ENCODE measurements at regions not wholly inside any gene's neighbourhood (a gene's known extent, or its start where the extent isn't known, plus 50 kb on each side); places are given as distances from the start of the nearest gene placed in this dataset.
A peak's percentile ranks its signal among the peaks of the same experiment; 100 is the strongest.

- Histone ChIP-seq H2BK20ac (ENCODE audit: low read length) (no peak overlapping the region), H3K79me2 (ENCODE audit: control insufficient read depth in 1 of 2, insufficient read depth in 2 of 2, low read length in 2 of 2) (no peaks in the 10 kb centered on the region), H3K56ac (replicated peaks; ENCODE audit: insufficient read length, low read depth, low read length) (no peak overlapping the region), H3K4me2 (ENCODE audit: insufficient read depth in 1 of 2, low read depth in 2 of 2, low read length in 2 of 2) (no peak overlapping the region), H4K8ac (ENCODE audit: extremely low read depth, insufficient read depth, low read length) (no peak overlapping the region), H2AFZ (ENCODE audit: low read length) (0 out of 2 replicates have a peak overlapping the region, but pooled peaks have one; percentile 74), H2BK120ac (replicated peaks; ENCODE audit: low read depth, low read length) (no peak overlapping the region), H3K9me3 (ENCODE audit: insufficient read depth in 2 of 2, low read depth in 1 of 2, low read length in 1 of 2) (no peaks in the 10 kb centered on the region), H3K23ac (ENCODE audit: insufficient read length) (no peak overlapping the region), H3K18ac (ENCODE audit: extremely low read depth, low read length) (no peak overlapping the region), H3K79me1 (ENCODE audit: low read depth, low read length) (no peaks in the 10 kb centered on the region), H3K36me3 (ENCODE audit: control insufficient read depth in 2 of 4, insufficient read depth in 4 of 4, low read length in 3 of 4) (no peaks in the 10 kb centered on the region), H3K23me2 (ENCODE audit: low read depth, low read length) (no peaks in the 10 kb centered on the region), H3K4me3 (ENCODE audit: extremely low read depth in 1 of 4, insufficient read depth in 2 of 4, low read depth in 3 of 4, low read length in 4 of 4) (no peak overlapping the region), H4K5ac (ENCODE audit: insufficient read length, low read depth, low read length) (no peak overlapping the region), H4K20me1 (replicated peaks in 1 of 2; ENCODE audit: control insufficient read depth in 1 of 2, insufficient read depth in 2 of 2, low read length in 2 of 2) (no peaks in the 10 kb centered on the region), H3K27ac (ENCODE audit: low read depth, low read length) (no peak overlapping the region), H3K9ac (replicated peaks in 1 of 4; ENCODE audit: extremely low read depth in 1 of 4, low read depth in 3 of 4, low read length in 3 of 4) (no peak overlapping the region), H3K27me3 (replicated peaks in 1 of 4; ENCODE audit: control insufficient read depth in 3 of 4, extremely low read depth in 1 of 4, insufficient read depth in 3 of 4, low read length in 3 of 4) (no peaks in the 10 kb centered on the region), H2BK15ac (ENCODE audit: low read length) (no peak overlapping the region), H4K91ac (replicated peaks; ENCODE audit: insufficient read length, low read length) (no peak overlapping the region), H2AK5ac (ENCODE audit: low read depth, low read length) (no peak overlapping the region), H2BK5ac (ENCODE audit: low read depth, low read length) (no peak overlapping the region), H3K4me1 (replicated peaks in 1 of 4; ENCODE audit: control insufficient read depth in 3 of 4, insufficient read depth in 4 of 4, low read length in 3 of 4) (no peaks in the 10 kb centered on the region), H2BK12ac (ENCODE audit: low read depth, low read length) (no peak overlapping the region), H3K4ac (replicated peaks; ENCODE audit: insufficient read length, low read depth, low read length) (no peak overlapping the region), H3K14ac (ENCODE audit: insufficient read length) (no peak overlapping the region)
- WGBS, 2 experiments (ENCODE audit: extremely low coverage in 1 of 2, insufficient coverage in 1 of 2, insufficient read length in 1 of 2, insufficient replicate concordance in 2 of 2, low coverage in 1 of 2, low lambda C conversion rate in 2 of 2, missing lambda C conversion rate in 1 of 2), result 91% methylated on average over 6 of the region's 6 CpGs; no CpG with 5 or more reads in 1 of the 2 experiments
- POLR2A ChIA-PET (ENCODE audit: partially characterized antibody), result no interaction called here
- no peak for FAIRE-seq
- CTCF ChIA-PET (ENCODE audit: partially characterized antibody), result interaction anchor here (0.9 to 1.3 kb wide), 3 partner anchors 10 to 356 kb away, joined by 3 to 4 read pairs (median 3); no protein-coding TSS in a partner anchor
- DNase-seq (ENCODE audit: low read depth in 1 of 2, low spot score in 2 of 2), result no peak
- TF ChIP-seq PHF8 (conservative IDR thresholded peaks at IDR 0.05; ENCODE audit: low read depth, low read length) (no peak), TAF1 (IDR thresholded peaks at IDR 0.05; ENCODE audit: low read depth, low read length) (no peak), JUN (IDR thresholded peaks at IDR 0.05; ENCODE audit: low read depth, low read length) (no peak), RAD21 (IDR thresholded peaks at IDR 0.05 in 1 of 2, conservative IDR thresholded peaks at IDR 0.05 in 1 of 2; ENCODE audit: low read depth in 2 of 2, low read length in 2 of 2) (no peak), CBX8 (IDR thresholded peaks at IDR 0.05; ENCODE audit: borderline replicate concordance, low read depth, low read length) (no peak), CEBPB (IDR thresholded peaks at IDR 0.05; ENCODE audit: low read depth, low read length) (no peak), RNF2 (IDR thresholded peaks at IDR 0.05; ENCODE audit: borderline replicate concordance, low read depth, low read length, missing control alignments, poor library complexity, severe bottlenecking) (no peak), BCL11A (IDR thresholded peaks at IDR 0.05; ENCODE audit: low read depth in 2 of 2, low read length in 2 of 2) (no peak), RFX5 (IDR thresholded peaks at IDR 0.05; ENCODE audit: borderline replicate concordance, low read depth, low read length) (no peak), SAP30 (IDR thresholded peaks at IDR 0.05; ENCODE audit: insufficient read depth, insufficient replicate concordance, low read length) (no peak), ATF2 (IDR thresholded peaks at IDR 0.05; ENCODE audit: low read length) (no peak), RBBP5 (IDR thresholded peaks at IDR 0.05; ENCODE audit: borderline replicate concordance, low read depth, low read length) (no peak)
These were observed 247.8 kb downstream of the RNF144B start for GRCh38 chr6:18634912-18635311.

All from H1 (cell line).